GM21717 (cell line): ENCODE measurements at regions not wholly inside any gene's neighbourhood (a gene's known extent, or its start where the extent isn't known, plus 50 kb on each side); places are given as distances from the start of the nearest gene placed in this dataset.
"Not testable (repeated sequence)": the region's sequence is repeated elsewhere in the genome, so short reads cannot be mapped to it uniquely, and the experiment has no call there.

Source experiments
- ATAC-seq: cut with Tn5 transposase; IDR thresholded peaks from one replicate; pipeline ENCODE4 v1.9.1; 2021; ENCODE audit warnings: mild to moderate bottlenecking, moderate library complexity; ENCODE audit not compliant: unreplicated experiment

GRCh38 chr10:2053805-2054204 lies 316.5 kb upstream of the ADARB2 start:
- ATAC-seq = no peak

DNA sequence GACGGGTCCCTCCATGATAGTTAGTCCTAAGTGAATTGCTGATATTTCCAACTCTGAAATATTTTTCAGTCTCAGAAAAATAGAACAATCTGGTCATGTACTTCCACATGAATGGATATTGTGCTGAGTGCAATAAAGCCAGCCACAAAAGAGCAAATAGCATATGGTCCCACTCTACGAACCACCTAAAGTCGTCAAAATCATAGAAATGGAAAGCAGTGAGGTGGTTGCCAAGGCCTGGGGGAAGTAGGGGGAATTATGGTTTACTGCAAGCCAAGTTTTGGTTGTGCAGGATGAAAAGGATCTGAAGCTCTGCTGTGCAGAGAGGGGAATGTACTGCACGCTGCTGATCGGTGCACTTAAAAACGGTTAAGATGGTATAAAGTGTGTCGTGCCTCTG lies 313.8 kb upstream of the ADARB2 start:
- ATAC-seq = no peak

GRCh38 chr10:2049560-2049959 lies 312.2 kb upstream of the ADARB2 start:
- ATAC-seq = no peak

GRCh38 chr10:2048337-2048973 lies 311.1 kb upstream of the ADARB2 start:
- ATAC-seq = no peak

- ATAC-seq = no peak
These were observed 310.4 kb upstream of the ADARB2 start for GRCh38 chr10:2047679-2048078.

GRCh38 chr10:2043379-2043778 lies 306.1 kb upstream of the ADARB2 start:
- ATAC-seq = no peak

GRCh38 chr10:2038036-2038435 lies 300.7 kb upstream of the ADARB2 start:
- no peak for ATAC-seq

GRCh38 chr10:2037246-2037645 lies 299.9 kb upstream of the ADARB2 start:
- no peak for ATAC-seq

- ATAC-seq = no peak
These were observed 298.9 kb upstream of the ADARB2 start for GRCh38 chr10:2036209-2036608.

- no peak for ATAC-seq
These were observed 292.7 kb upstream of the ADARB2 start for GRCh38 chr10:2030046-2030445.

DNA sequence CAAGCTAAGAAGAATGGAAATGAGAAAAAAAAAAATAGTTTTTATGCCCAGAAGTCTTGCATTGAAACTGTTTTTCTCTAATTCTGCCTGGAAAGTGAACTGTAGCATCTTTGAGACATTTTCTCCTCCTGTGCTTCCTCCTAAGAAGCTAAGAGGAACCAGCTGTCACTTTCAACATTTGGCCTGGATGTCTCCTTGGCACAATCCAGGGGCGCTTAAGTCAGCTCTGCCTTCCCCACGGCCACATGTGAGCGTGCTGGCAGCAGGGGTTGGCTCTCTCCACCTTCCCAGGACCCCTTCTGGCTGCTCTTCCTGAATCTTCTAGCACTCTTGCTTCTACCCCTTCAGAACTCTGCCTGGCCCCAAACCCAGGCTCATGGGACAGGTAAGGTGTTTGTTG lies 289.6 kb upstream of the ADARB2 start:
- ATAC-seq = no peak

DNA sequence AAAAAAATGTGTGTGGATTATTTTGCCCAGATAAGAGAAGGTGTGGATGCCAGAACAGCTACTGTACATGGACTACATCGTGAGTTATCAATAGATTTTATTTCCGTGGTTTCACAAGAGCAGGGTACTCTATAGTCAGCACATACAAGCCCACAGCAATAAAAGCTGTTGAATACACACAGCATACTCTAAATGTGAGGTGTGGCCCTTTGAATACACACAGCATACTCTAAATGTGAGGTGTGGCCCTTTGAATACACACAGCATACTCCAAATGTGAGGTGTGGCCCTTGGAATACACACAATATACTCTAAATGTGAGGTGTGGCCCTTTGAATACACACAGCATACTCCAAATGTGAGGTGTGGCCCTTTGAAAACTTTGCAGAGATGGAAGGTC lies 287.4 kb upstream of the ADARB2 start:
- ATAC-seq = not testable (repeated sequence)

DNA sequence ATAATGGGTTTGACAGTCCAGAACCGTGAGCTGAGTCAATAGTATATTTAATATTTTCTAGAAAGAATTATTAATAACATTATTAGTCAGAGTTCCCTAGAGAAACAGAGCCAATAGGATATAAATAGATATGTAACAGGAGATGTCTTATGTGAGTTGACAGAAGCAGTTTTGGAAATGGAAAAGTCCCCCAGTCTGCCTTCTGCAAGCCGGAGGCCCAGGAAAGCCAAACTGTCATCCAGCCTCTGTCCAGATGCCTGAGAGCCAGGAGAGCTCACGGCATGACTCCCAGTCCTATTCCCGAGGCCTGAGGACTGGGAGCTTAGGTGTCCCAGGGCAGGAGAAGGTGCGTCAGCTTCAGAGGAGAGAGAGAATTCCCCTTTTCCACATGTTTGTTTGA lies 286.4 kb upstream of the ADARB2 start:
- no peak for ATAC-seq

- ATAC-seq = no peak
These were observed 285.1 kb upstream of the ADARB2 start for GRCh38 chr10:2022401-2022800.

- ATAC-seq = no peak
These were observed 283.5 kb upstream of the ADARB2 start for GRCh38 chr10:2020836-2021235.

GRCh38 chr10:2019803-2020202 lies 282.5 kb upstream of the ADARB2 start:
- no peak for ATAC-seq

GRCh38 chr10:2019281-2019680 lies 282.0 kb upstream of the ADARB2 start:
- ATAC-seq = no peak

DNA sequence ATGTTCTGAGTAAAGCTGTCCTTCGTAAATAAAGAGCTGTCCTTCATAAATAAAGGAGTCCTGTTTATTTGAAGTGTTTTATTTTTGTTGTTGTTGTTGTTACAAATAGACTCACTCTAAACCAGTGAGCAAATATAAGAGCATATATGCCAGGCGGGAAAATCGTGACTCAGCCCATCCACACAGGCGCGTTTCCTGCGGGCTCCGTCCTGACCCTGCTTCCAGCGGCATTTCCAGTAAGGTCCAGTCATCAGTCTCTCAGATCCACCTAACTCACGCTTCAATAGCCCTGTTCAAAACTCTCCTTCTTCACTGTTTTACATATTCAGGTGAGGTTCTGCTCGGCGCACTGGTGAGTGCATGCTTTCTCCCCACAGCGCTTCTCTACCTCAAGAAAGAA lies 277.2 kb upstream of the ADARB2 start:
- ATAC-seq = no peak

DNA sequence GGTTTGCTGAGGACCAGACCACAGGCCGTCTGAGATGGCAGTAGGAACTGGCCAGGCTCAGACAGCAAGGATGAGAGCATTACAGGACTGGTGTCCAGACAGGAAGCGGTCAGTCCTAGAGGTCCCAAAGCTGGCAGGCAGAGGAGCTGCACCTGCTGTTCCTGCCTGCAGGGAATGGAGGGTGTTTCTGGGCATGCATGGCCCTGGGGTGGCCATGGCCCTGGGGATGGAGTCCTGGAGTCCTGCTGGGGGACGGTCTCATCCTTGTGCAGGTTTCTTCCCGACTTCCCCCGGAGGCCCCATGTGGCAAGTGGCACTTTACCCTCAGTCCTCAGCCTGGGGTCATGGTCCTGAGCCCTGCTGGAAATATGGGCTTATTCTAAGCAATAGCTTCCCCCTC lies 274.9 kb upstream of the ADARB2 start:
- ATAC-seq = no peak

GRCh38 chr10:2011106-2011716 lies 273.9 kb upstream of the ADARB2 start:
- ATAC-seq = no peak

DNA sequence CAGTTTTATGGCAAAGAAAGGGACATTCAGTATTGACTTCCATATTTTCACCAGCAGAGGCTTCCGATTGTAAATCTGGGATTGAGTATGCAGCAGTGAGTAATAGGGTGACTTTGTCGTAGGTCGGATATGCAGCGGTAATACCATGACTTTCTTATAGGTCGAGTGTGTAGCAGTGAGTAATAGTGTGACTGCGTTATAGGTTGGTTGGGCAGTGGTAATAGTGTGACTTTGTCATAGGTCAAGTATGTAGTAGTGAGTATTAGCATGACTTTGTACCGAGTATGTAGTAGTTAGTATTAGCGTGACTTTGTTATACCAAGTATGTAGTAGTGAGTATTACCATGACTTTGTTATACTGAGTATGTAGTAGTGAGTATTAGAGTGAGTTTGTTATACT lies 268.2 kb upstream of the ADARB2 start:
- ATAC-seq = no peak

- ATAC-seq = no peak
These were observed 255.6 kb upstream of the ADARB2 start for GRCh38 chr10:1992930-1993329.

- no peak for ATAC-seq
These were observed 251.8 kb upstream of the ADARB2 start for GRCh38 chr10:1989090-1989489.
